ENCODE measurements at regions not wholly inside any gene's neighbourhood (a gene's known extent, or its start where the extent isn't known, plus 50 kb on each side); places are given as distances from the start of the nearest gene placed in this dataset.

DNA sequence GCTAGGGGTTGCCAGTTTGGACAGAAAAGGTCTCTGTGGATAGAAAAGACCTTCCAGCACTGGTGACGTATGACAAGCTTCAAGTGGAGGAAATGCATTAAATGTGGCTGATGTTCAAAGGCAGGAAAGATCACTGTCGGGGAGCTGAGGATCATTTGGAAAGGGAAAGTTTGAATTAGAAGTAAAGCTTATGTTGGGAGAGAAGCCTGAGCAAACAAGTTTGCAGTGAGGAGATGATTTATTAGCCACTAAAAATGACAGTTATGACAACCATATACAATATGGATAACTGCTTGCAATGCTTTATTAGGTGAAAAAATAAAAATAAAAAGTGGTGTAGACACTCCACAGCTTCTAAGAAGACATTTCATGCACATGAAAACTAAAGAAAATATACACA, 135.3 kb upstream of the HS3ST1 start (continued):
- TF ChIP-seq KDM1A (IDR thresholded peaks at IDR 0.05; ENCODE audit: borderline replicate concordance, low read length): no peak
- TF ChIP-seq EGR1 (IDR thresholded peaks at IDR 0.05; ENCODE audit: borderline replicate concordance, low read depth, low read length): no peak
- no peak for TF ChIP-seq CHD2 (IDR thresholded peaks at IDR 0.05; ENCODE audit: low read length)
